NB4 (cell line): ENCODE measurements at regions not wholly inside any gene's neighbourhood (a gene's known extent, or its start where the extent isn't known, plus 50 kb on each side); places are given as distances from the start of the nearest gene placed in this dataset.

Experiments used
- MAX ChIP-seq: IDR thresholded peaks from 2 replicates; pipeline ENCODE4 v1.6.1; 2011; ENCODE audit warnings: low read depth, low read length
- POLR2A ChIP-seq: IDR thresholded peaks from 2 replicates; pipeline ENCODE4 v1.6.1; 2011; ENCODE audit warnings: mild to moderate bottlenecking; ENCODE audit not compliant: insufficient read length; ENCODE audit errors: extremely low read depth
- TF ChIP-seq, protein P1 (sequence below): IDR thresholded peaks from one replicate; pipeline ENCODE4 v1.5.1; 2012; ENCODE audit warnings: low read depth, low read length

- TF ChIP-seq, protein P1, sequence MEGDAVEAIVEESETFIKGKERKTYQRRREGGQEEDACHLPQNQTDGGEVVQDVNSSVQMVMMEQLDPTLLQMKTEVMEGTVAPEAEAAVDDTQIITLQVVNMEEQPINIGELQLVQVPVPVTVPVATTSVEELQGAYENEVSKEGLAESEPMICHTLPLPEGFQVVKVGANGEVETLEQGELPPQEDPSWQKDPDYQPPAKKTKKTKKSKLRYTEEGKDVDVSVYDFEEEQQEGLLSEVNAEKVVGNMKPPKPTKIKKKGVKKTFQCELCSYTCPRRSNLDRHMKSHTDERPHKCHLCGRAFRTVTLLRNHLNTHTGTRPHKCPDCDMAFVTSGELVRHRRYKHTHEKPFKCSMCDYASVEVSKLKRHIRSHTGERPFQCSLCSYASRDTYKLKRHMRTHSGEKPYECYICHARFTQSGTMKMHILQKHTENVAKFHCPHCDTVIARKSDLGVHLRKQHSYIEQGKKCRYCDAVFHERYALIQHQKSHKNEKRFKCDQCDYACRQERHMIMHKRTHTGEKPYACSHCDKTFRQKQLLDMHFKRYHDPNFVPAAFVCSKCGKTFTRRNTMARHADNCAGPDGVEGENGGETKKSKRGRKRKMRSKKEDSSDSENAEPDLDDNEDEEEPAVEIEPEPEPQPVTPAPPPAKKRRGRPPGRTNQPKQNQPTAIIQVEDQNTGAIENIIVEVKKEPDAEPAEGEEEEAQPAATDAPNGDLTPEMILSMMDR = no peak
- TF ChIP-seq POLR2A (no peak), MAX (no peak)
Observed at GRCh38 chr5:74394528-74394915, 246.0 kb downstream of the ENC1 start.
